ENCODE measurements at regions not wholly inside any gene's neighbourhood (a gene's known extent, or its start where the extent isn't known, plus 50 kb on each side); places are given as distances from the start of the nearest gene placed in this dataset.

DNA sequence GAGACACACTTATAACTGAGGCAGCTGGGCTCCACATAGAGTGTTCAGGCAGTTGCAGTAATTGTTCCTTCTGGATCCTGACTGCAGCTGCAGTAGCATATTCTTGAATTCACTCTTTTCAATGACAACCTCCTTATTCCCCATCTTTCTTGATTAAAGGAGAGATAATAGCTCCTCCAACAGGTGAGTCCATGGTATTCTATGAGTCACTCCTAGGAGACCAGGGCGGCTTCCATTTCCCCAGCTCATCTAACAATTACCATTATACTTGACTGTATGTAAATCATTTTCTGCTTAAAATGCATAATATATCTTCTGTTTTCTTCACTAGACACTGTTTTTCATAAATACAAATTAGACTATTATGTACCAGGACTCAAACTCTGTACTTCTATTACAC is 62.4 kb downstream of the TENT5A start (continued):
- TF ChIP-seq, protein P1, sequence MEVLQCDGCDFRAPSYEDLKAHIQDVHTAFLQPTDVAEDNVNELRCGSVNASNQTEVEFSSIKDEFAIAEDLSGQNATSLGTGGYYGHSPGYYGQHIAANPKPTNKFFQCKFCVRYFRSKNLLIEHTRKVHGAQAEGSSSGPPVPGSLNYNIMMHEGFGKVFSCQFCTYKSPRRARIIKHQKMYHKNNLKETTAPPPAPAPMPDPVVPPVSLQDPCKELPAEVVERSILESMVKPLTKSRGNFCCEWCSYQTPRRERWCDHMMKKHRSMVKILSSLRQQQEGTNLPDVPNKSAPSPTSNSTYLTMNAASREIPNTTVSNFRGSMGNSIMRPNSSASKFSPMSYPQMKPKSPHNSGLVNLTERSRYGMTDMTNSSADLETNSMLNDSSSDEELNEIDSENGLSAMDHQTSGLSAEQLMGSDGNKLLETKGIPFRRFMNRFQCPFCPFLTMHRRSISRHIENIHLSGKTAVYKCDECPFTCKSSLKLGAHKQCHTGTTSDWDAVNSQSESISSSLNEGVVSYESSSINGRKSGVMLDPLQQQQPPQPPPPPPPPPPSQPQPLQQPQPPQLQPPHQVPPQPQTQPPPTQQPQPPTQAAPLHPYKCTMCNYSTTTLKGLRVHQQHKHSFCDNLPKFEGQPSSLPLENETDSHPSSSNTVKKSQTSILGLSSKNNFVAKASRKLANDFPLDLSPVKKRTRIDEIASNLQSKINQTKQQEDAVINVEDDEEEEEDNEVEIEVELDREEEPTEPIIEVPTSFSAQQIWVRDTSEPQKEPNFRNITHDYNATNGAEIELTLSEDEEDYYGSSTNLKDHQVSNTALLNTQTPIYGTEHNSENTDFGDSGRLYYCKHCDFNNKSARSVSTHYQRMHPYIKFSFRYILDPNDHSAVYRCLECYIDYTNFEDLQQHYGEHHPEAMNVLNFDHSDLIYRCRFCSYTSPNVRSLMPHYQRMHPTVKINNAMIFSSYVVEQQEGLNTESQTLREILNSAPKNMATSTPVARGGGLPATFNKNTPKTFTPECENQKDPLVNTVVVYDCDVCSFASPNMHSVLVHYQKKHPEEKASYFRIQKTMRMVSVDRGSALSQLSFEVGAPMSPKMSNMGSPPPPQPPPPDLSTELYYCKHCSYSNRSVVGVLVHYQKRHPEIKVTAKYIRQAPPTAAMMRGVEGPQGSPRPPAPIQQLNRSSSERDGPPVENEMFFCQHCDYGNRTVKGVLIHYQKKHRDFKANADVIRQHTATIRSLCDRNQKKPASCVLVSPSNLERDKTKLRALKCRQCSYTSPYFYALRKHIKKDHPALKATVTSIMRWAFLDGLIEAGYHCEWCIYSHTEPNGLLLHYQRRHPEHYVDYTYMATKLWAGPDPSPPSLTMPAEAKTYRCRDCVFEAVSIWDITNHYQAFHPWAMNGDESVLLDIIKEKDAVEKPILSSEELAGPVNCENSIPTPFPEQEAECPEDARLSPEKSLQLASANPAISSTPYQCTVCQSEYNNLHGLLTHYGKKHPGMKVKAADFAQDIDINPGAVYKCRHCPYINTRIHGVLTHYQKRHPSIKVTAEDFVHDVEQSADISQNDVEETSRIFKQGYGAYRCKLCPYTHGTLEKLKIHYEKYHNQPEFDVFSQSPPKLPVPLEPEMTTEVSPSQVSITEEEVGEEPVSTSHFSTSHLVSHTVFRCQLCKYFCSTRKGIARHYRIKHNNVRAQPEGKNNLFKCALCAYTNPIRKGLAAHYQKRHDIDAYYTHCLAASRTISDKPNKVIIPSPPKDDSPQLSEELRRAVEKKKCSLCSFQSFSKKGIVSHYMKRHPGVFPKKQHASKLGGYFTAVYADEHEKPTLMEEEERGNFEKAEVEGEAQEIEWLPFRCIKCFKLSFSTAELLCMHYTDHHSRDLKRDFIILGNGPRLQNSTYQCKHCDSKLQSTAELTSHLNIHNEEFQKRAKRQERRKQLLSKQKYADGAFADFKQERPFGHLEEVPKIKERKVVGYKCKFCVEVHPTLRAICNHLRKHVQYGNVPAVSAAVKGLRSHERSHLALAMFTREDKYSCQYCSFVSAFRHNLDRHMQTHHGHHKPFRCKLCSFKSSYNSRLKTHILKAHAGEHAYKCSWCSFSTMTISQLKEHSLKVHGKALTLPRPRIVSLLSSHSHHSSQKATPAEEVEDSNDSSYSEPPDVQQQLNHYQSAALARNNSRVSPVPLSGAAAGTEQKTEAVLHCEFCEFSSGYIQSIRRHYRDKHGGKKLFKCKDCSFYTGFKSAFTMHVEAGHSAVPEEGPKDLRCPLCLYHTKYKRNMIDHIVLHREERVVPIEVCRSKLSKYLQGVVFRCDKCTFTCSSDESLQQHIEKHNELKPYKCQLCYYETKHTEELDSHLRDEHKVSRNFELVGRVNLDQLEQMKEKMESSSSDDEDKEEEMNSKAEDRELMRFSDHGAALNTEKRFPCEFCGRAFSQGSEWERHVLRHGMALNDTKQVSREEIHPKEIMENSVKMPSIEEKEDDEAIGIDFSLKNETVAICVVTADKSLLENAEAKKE (CRISPR knock-in tag; IDR thresholded peaks at IDR 0.05) = no peak
- TF ChIP-seq POLR2AphosphoS5 (IDR thresholded peaks at IDR 0.05; ENCODE audit: low read depth) (no peak), NANOG (IDR thresholded peaks at IDR 0.05; ENCODE audit: borderline replicate concordance) (no peak), ETS1 (IDR thresholded peaks at IDR 0.05) (no peak), CTCF (conservative IDR thresholded peaks at IDR 0.05; ENCODE audit: low read depth in 2 of 2) (no peak), JUNB (IDR thresholded peaks at IDR 0.05; ENCODE audit: unreplicated experiment) (no peak), CREB1 (CRISPR knock-in tag; IDR thresholded peaks at IDR 0.05; ENCODE audit: low read depth) (no peak), ZNF331 (CRISPR knock-in tag; IDR thresholded peaks at IDR 0.05; ENCODE audit: low read depth) (no peak), STAT1 (IDR thresholded peaks at IDR 0.05; ENCODE audit: unreplicated experiment) (no peak), EZH2phosphoT487 (IDR thresholded peaks at IDR 0.05; ENCODE audit: unreplicated experiment) (no peak), EZH2 (IDR thresholded peaks at IDR 0.05; ENCODE audit: low read depth, unreplicated experiment) (no peak)

Measured in GM23338 (cell line).